ENCODE measurements at regions not wholly inside any gene's neighbourhood (a gene's known extent, or its start where the extent isn't known, plus 50 kb on each side); places are given as distances from the start of the nearest gene placed in this dataset.
"Not testable (repeated sequence)": the region's sequence is repeated elsewhere in the genome, so short reads cannot be mapped to it uniquely, and the experiment has no call there.

DNA sequence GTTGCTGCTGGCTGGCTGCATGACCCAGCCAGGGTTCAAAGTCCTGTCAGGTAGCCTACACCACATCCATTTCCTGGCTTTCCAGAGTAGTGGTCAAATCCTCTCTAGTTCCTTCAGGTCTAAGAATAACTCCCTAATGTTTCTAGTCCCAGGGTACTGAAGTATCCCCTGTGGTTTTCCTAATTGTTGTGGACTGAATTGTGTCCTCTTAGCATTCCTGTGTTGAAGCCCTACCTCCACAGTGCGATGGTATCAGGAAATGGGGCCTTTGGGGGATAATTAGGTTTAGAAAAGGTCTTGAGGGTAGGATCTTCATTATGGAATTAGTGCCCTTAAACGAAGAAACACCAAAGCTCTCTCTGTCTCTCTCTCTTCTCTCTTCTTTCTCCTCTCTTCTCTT, 191.8 kb upstream of the CCNG1 start:
- H3K4me3 Mint-ChIP-seq = no peak overlapping the region
- ATAC-seq (no peak), DNase-seq (no peak)
- H3K27me3 Mint-ChIP-seq = no peaks in the 10 kb centered on the region
- no peaks in the 10 kb centered on the region for H3K4me1 Mint-ChIP-seq
- H3K36me3 Mint-ChIP-seq (ENCODE audit: low read depth) = no peaks in the 10 kb centered on the region
- peaks cover 14% of the 10 kb centered on the region for H3K9me3 Mint-ChIP-seq
- no peak overlapping the region for H3K27ac Mint-ChIP-seq

DNA sequence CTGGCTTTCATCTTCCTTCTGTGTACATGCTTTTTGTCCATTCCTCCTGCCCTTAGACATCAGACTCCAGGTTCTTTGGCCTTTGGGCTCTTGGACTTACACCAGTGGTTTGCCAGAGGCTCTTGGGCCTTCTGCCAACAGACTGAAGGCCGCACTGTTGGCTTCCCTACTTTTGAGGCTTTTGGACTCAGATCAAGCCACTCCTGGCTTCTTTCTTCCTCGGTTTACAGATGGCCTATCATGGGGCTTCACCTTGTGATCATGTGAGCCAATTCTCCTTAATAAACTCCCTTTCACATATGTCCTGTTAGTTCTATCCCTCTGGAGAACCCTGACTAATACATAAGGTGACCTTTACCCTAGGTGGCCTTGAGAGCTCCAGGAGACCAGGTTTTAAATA, 189.1 kb upstream of the CCNG1 start:
- Mint-ChIP-seq H3K9me3 (peaks cover 4% of the 10 kb centered on the region), H3K36me3 (ENCODE audit: low read depth) (no peaks in the 10 kb centered on the region), H3K4me1 (no peaks in the 10 kb centered on the region), H3K27ac (no peak overlapping the region), H3K27me3 (no peaks in the 10 kb centered on the region), H3K4me3 (no peak overlapping the region)
- ATAC-seq (no peak), DNase-seq (no peak)

DNA sequence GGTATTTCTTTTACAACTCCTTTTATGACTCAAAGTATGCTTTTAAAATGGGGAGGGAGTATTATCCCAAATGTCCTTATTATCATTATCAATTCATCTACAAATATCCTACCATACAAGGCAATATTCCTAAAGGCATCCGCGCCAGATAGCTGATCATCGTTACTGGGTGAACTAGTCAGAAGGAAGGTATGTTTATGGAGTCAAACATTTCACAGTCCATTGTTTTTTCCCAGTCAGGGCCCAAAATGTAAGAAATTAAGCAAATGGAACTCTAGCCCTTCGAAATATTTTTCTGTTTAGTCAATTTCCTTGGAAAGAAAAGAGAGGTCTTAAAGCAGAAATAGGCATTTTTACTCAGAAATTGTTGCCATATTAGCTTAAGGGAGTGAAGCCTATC, 188.5 kb upstream of the CCNG1 start:
- H3K4me3 Mint-ChIP-seq = no peak overlapping the region
- no peaks in the 10 kb centered on the region for H3K4me1 Mint-ChIP-seq
- no peak overlapping the region for H3K27ac Mint-ChIP-seq
- no peak for ATAC-seq
- H3K9me3 Mint-ChIP-seq = peaks cover 4% of the 10 kb centered on the region
- DNase-seq = no peak
- no peaks in the 10 kb centered on the region for H3K36me3 Mint-ChIP-seq (ENCODE audit: low read depth)
- no peaks in the 10 kb centered on the region for H3K27me3 Mint-ChIP-seq

DNA sequence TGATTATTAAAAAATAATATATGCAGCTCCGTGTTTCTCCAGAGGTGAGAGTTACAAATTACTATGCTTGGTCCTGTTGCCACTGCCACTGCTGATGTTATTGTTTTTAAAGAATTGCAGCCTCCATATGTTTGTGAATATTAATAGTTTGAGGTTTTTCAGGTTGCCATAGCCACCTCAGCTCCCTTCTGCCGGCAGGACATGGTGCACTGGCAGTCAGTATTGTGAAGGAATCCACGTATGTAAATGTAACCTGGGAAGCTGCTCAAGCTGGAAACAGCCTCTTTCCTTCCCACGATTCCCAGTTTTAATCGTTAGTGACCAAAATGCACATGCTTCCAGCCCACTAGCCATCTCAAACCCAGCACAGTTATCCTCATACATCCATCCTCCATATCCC, 184.4 kb upstream of the CCNG1 start:
- Mint-ChIP-seq H3K4me1 (no peaks in the 10 kb centered on the region), H3K9me3 (no peaks in the 10 kb centered on the region), H3K36me3 (ENCODE audit: low read depth) (no peaks in the 10 kb centered on the region), H3K27ac (no peak overlapping the region), H3K4me3 (no peak overlapping the region), H3K27me3 (no peaks in the 10 kb centered on the region)
- DNase-seq (no peak), ATAC-seq (no peak)

DNA sequence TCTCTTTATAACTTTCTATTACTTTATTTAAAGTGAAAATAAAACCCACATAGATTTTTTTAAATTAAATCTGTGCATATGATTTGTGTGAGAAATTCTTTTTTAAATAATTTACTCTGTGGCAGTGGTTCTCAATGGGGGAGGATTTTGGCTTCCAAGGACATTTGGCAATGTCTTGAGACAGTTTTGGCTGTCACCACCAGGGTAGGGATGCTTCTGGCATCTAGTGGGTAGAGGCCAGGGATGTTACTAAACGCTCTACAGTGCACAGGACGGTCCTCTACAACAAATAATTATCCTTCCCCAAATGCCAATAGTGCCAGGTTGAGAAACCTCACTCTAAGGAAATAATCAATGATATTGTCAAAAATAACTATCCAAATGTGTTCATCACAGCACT, 177.9 kb upstream of the CCNG1 start:
- Mint-ChIP-seq H3K36me3 (ENCODE audit: low read depth) (no peaks in the 10 kb centered on the region), H3K4me3 (no peak overlapping the region), H3K27me3 (no peaks in the 10 kb centered on the region), H3K27ac (no peak overlapping the region), H3K4me1 (no peaks in the 10 kb centered on the region), H3K9me3 (peaks cover 4% of the 10 kb centered on the region)
- no peak for DNase-seq
- ATAC-seq = no peak

DNA sequence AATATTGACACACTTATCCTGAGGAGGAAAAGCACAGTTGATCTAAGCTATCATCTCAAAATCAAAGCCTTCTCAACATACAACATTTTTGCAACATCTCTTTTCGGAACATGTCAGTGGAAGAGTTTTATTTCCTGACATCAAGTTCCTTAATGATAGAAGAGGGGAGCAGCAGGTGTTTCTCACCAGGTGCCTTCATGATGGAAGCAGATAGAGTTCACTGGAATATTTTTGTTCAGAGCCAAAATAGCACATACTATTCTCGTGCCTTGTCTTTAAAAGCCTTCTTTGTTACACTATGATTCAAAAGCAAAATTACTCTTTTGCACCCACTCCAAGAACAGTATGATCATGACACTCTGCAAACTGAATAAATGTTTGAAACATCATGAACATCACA, 176.9 kb upstream of the CCNG1 start:
- Mint-ChIP-seq H3K4me3 (no peak overlapping the region), H3K36me3 (ENCODE audit: low read depth) (no peaks in the 10 kb centered on the region), H3K4me1 (no peaks in the 10 kb centered on the region), H3K9me3 (peaks cover 4% of the 10 kb centered on the region), H3K27ac (no peak overlapping the region), H3K27me3 (no peaks in the 10 kb centered on the region)
- ATAC-seq (no peak), DNase-seq (no peak)

DNA sequence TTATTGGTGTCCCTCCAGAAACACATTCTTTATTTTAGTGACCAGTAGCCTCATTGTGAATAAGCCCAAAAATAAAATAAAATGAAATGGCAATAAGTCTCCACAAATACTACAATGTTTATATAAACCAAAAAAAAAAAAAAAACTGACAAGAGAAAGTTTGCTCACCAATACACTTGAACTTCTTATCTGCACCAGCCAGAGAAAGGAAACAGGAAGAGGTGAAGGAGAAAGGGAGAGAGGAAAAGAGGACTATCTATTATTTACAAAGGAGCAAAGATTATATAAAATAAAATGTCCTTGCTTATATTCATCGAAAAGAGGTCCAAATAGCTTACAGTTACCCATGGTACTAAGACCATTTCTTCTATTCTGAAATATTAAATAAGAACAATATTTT, 176.4 kb upstream of the CCNG1 start:
- H3K36me3 Mint-ChIP-seq (ENCODE audit: low read depth) = no peaks in the 10 kb centered on the region
- no peaks in the 10 kb centered on the region for H3K4me1 Mint-ChIP-seq
- H3K27ac Mint-ChIP-seq = no peak overlapping the region
- no peak overlapping the region for H3K4me3 Mint-ChIP-seq
- DNase-seq (no peak), ATAC-seq (no peak)
- H3K9me3 Mint-ChIP-seq = peaks cover 4% of the 10 kb centered on the region
- no peaks in the 10 kb centered on the region for H3K27me3 Mint-ChIP-seq

DNA sequence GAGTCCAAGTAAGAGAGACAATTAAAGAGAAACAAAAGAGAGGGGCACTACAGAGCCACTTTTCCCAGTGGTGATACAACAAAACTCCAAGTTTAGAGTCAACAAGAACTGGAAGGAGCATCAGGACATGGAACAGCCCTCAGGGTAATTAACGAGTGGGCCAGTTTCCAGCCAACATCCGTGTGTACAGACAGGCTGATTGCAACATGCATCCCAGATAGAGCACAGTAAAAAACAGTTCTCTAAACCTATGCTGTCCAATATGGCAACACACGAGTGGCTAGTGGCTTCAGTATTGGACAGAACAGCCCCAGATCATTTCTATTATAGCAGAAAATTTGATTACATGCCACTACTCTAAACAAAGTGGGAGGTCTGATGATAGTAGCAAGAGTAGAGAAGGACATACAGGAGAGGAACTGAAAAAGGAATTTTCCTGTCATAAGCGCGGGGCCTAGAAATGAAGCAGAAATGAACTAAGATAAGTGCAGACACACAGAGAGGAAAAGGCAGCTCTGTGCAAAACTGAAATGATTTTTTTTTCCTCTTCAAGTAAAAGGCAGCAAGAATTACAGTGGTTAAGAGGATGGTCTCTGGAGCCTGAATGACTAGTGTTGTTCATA, 175.6 kb upstream of the CCNG1 start:
- H3K27me3 Mint-ChIP-seq = no peaks in the 10 kb centered on the region
- H3K9me3 Mint-ChIP-seq = peaks cover 4% of the 10 kb centered on the region
- DNase-seq (no peak), ATAC-seq (no peak)
- H3K4me3 Mint-ChIP-seq = no peak overlapping the region
- no peak overlapping the region for H3K27ac Mint-ChIP-seq
- no peaks in the 10 kb centered on the region for H3K36me3 Mint-ChIP-seq (ENCODE audit: low read depth)
- H3K4me1 Mint-ChIP-seq = no peaks in the 10 kb centered on the region

DNA sequence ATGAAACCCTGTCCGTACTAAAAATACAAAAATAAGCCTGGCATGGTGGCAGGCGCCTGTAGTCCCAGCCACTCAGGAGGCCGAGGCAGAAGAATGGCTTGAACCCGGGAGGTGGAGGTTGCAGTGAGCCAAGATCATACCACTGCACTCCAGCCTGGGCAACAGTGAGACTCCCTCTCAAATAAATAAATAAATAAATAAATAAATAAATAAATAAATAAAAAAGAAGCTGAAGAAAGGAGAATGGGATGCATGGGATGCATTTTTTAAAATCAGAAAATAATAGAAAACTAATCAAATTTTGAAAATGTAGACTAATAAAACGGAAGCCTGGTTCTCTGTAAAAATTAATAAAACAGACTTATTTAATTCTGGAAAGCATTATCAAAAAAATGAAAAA, 171.1 kb upstream of the CCNG1 start:
- not testable (repeated sequence) for H3K4me1 Mint-ChIP-seq, H3K27me3 Mint-ChIP-seq, DNase-seq

DNA sequence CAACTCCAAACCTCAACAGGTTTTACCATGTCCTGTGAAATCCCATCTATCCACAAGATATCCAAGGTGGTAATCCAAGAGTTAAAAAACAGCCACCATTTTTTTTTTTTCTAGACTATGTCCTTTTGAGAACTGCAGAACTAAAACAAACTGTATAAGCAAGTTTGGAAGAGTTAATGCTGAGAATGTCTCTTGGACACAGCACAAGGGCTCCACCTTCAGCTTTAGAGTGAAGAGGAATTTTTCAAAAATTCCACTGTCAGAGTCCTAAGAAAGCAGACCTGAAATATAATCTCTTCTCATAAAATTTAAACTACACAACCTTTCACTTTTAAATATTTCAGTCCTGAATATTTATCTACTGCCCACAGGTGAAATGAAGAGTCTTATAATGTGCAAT, 167.8 kb upstream of the CCNG1 start:
- H3K36me3 Mint-ChIP-seq (ENCODE audit: low read depth) = no peaks in the 10 kb centered on the region
- no peaks in the 10 kb centered on the region for H3K27me3 Mint-ChIP-seq
- H3K27ac Mint-ChIP-seq = no peak overlapping the region
- no peaks in the 10 kb centered on the region for H3K9me3 Mint-ChIP-seq
- no peak for DNase-seq
- ATAC-seq = no peak
- H3K4me1 Mint-ChIP-seq = no peaks in the 10 kb centered on the region
- H3K4me3 Mint-ChIP-seq = no peak overlapping the region

More for the DNA sequence above, 171.1 kb upstream of the CCNG1 start:
- not testable (repeated sequence) for H3K27ac Mint-ChIP-seq; H3K36me3 Mint-ChIP-seq (ENCODE audit: low read depth); H3K4me3 Mint-ChIP-seq; ATAC-seq; H3K9me3 Mint-ChIP-seq

DNA sequence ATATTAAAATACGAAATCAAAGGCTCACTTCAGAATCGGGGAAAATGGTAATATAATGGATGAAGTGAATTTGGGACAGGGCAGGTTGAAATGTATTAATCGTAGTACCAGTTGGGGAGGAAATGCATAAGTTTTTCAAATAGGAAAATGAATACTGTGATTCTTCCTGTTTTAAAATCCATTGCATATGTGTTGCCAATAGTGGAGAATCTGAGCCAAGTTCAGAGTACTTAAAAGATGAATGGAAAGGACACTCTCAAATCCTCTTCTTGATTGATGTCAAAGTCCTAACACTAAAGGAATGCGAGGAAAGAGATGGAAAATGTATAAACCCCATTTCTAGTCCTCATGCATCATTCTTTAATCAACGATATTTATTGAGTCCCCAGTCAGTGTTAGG, 160.9 kb upstream of the CCNG1 start:
- H3K4me3 Mint-ChIP-seq = no peak overlapping the region
- H3K4me1 Mint-ChIP-seq = no peaks in the 10 kb centered on the region
- peaks cover 3% of the 10 kb centered on the region for H3K9me3 Mint-ChIP-seq
- no peak for DNase-seq
- H3K27ac Mint-ChIP-seq = no peak overlapping the region
- no peak for ATAC-seq
- H3K36me3 Mint-ChIP-seq (ENCODE audit: low read depth) = no peaks in the 10 kb centered on the region
- H3K27me3 Mint-ChIP-seq = no peaks in the 10 kb centered on the region

DNA sequence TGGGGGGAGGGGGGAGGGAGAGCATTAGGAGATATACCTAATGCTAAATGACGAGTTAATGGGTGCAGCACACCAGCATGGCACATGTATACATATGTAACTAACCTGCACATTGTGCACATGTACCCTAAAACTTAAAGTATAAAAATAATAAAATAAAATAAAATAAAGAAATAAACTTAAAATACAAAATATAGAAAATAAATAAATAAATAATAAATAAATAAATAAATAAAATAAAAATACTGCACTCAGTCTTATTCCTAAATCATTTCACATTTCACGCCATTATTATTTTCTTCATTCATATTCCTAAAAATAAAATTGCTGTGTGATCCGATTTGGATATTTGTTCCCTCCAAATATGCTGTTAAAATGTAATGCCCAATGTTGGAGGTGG, 156.5 kb upstream of the CCNG1 start:
- H3K27ac Mint-ChIP-seq; H3K9me3 Mint-ChIP-seq; H3K4me1 Mint-ChIP-seq; ATAC-seq; DNase-seq; H3K4me3 Mint-ChIP-seq; H3K36me3 Mint-ChIP-seq (ENCODE audit: low read depth); H3K27me3 Mint-ChIP-seq: not testable (repeated sequence)

DNA sequence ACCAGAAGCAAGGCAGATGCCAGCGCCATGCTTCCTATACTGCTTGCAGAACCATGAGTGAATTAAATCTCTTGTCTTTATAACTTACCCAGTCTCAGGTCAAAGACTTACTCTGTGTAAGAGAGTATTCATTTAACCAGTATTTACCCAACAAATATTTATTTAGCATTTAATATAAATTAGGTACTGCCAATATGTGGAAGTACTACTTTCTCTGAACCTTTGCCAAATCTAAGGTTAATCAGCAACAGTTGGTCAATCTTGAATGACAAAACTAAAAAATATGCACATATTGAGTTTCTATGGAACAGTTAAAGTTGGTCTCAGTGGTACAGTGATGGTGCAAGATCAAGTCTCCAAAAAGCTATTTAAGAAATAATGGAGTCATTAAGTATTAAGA, 155.9 kb upstream of the CCNG1 start:
- H3K27me3 Mint-ChIP-seq = no peaks in the 10 kb centered on the region
- H3K4me3 Mint-ChIP-seq = no peak overlapping the region
- peaks cover 4% of the 10 kb centered on the region for H3K9me3 Mint-ChIP-seq
- no peaks in the 10 kb centered on the region for H3K36me3 Mint-ChIP-seq (ENCODE audit: low read depth)
- H3K27ac Mint-ChIP-seq = no peak overlapping the region
- no peaks in the 10 kb centered on the region for H3K4me1 Mint-ChIP-seq
- no peak for DNase-seq
- no peak for ATAC-seq

DNA sequence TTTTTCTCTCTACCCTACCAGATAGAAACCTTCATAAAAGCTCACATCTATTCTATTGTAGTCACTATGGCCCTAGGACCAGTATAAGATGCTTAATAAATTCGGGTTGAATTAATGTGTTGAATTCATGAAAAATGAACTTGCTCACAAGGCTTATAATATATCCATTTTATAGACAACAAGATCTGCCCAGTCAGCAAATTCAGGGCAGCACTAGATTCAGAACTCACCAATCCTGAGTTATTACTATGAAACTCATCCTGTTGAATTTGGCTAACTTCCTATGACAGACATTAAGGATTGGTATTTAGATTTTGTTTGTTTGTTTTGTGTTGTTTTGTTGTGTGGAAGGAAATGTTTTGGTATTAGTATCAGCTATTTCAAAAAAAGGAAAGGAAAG, 143.6 kb upstream of the CCNG1 start:
- ATAC-seq = no peak

DNA sequence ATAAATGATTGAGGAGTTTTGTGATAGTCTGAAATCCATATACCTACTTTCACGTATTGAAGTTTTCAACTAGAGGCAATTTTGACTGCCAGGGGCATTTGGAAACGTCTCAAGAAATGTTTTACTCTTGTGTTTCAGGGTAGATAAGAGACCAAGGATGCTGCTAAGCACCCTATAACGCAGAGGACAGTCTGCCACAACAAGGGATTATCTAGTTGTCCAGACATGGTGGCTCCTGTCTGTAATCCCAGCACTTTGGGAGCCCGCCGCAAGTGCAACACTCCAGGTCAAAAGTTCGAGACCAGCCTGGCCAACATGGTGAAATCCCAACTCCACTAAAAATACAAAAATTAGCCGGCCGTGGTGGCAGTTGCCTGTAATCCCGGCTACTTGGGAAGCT, 133.7 kb upstream of the CCNG1 start:
- peaks cover 5% of the 10 kb centered on the region for H3K27me3 Mint-ChIP-seq
- H3K9me3 Mint-ChIP-seq = no peaks in the 10 kb centered on the region
- H3K4me3 Mint-ChIP-seq = no peak overlapping the region
- DNase-seq = no peak
- no peaks in the 10 kb centered on the region for H3K4me1 Mint-ChIP-seq
- H3K27ac Mint-ChIP-seq = no peak overlapping the region
- no peaks in the 10 kb centered on the region for H3K36me3 Mint-ChIP-seq (ENCODE audit: low read depth)
- ATAC-seq = no peak

More for the DNA sequence above, 143.6 kb upstream of the CCNG1 start:
- H3K4me1 Mint-ChIP-seq = no peaks in the 10 kb centered on the region
- H3K4me3 Mint-ChIP-seq = no peak overlapping the region
- H3K27me3 Mint-ChIP-seq = peaks cover 5% of the 10 kb centered on the region
- H3K27ac Mint-ChIP-seq = no peak overlapping the region
- DNase-seq = no peak
- H3K9me3 Mint-ChIP-seq = no peaks in the 10 kb centered on the region
- H3K36me3 Mint-ChIP-seq (ENCODE audit: low read depth) = no peaks in the 10 kb centered on the region

DNA sequence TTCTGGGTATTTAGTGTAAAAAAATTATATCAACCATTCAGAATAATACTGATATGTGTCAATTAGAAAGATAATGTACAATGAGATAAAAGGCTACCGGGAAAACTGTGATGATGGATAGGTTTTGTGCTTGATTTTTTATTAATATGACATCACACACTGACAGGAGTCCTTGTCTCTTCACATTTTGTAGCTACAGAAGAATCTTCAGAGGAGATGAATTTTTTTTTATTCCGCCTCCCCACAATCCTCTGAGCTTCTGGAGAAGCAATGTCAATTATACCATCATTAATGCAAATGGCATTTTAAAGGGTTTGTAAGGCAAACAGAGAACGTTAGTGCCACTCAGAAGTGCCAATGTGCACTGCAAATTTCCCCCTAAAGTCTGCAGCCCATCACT, 131.7 kb upstream of the CCNG1 start:
- H3K4me3 Mint-ChIP-seq = no peak overlapping the region
- H3K27ac Mint-ChIP-seq = no peak overlapping the region
- DNase-seq = no peak
- no peak for ATAC-seq
- no peaks in the 10 kb centered on the region for H3K9me3 Mint-ChIP-seq
- H3K36me3 Mint-ChIP-seq (ENCODE audit: low read depth) = no peaks in the 10 kb centered on the region
- H3K4me1 Mint-ChIP-seq = no peaks in the 10 kb centered on the region
- H3K27me3 Mint-ChIP-seq = peaks cover 5% of the 10 kb centered on the region
